Loucy (cell line): ENCODE measurements at regions not wholly inside any gene's neighbourhood (a gene's known extent, or its start where the extent isn't known, plus 50 kb on each side); places are given as distances from the start of the nearest gene placed in this dataset.

Experiments used
- H2AFZ ChIP-seq: fragments of 200-600 bp; sonication (generic); 2 replicates; pipeline ENCODE4 v1.6.0; 2016; ENCODE audit warnings: antibody characterized with exemption, mild to moderate bottlenecking, low read length, moderate library complexity
- H3F3A ChIP-seq: fragments of 200-600 bp; 2 replicates; pipeline ENCODE4 v1.6.0; 2016; ENCODE audit warnings: antibody characterized with exemption, low read depth, mild to moderate bottlenecking
- H3K27me3 ChIP-seq: fragments of 200-600 bp; sonication (generic); 2 replicates; pipeline ENCODE4 v1.6.1; 2014; ENCODE audit warnings: low read length, mild to moderate bottlenecking; ENCODE audit not compliant: insufficient read depth, poor library complexity, severe bottlenecking
- H3K36me3 ChIP-seq: fragments of 200-600 bp; sonication (generic); 2 replicates; pipeline ENCODE4 v1.6.1; 2016; ENCODE audit warnings: low read length; ENCODE audit not compliant: insufficient read depth
- H3K4me1 ChIP-seq: fragments of 200-600 bp; sonication (generic); 2 replicates; pipeline ENCODE4 v1.5.1; 2014; ENCODE audit warnings: low read length, mild to moderate bottlenecking; ENCODE audit not compliant: insufficient read depth, poor library complexity, severe bottlenecking
- H3K4me2 ChIP-seq: fragments of 200-600 bp; sonication (generic); 2 replicates; pipeline ENCODE4 v1.6.0; 2014; ENCODE audit warnings: antibody characterized with exemption, low read length, low read depth, mild to moderate bottlenecking; ENCODE audit not compliant: poor library complexity, severe bottlenecking
- H3K4me3 ChIP-seq: fragments of 200-600 bp; sonication (generic); 2 replicates; pipeline ENCODE4 v1.5.1; 2014; ENCODE audit warnings: low read length, mild to moderate bottlenecking, mixed read lengths; ENCODE audit not compliant: poor library complexity, severe bottlenecking
- H3K79me2 ChIP-seq: fragments of 200-600 bp; sonication (generic); 2 replicates; pipeline ENCODE4 v1.6.1; 2014; ENCODE audit warnings: low read length; ENCODE audit not compliant: insufficient read depth
- H3K9ac ChIP-seq: fragments of 200-600 bp; sonication (generic); 2 replicates; pipeline ENCODE4 v1.6.0; 2014; ENCODE audit warnings: mild to moderate bottlenecking, low read depth, low read length, moderate library complexity; ENCODE audit not compliant: poor library complexity, severe bottlenecking
- H3K9me2 ChIP-seq: fragments of 200-600 bp; sonication (generic); replicated peaks from 2 replicates; pipeline ENCODE4 v1.6.1; 2016; ENCODE audit warnings: low read depth, low read length, mixed read lengths
- H3K9me3 ChIP-seq: fragments of 200-600 bp; sonication (generic); 2 replicates; pipeline ENCODE4 v1.6.1; 2014; ENCODE audit warnings: mild to moderate bottlenecking, antibody characterized with exemption, low read length, low read depth; ENCODE audit not compliant: insufficient read depth
- H4K20me1 ChIP-seq: fragments of 200-600 bp; sonication (generic); 2 replicates; pipeline ENCODE4 v1.6.0; 2014; ENCODE audit warnings: antibody characterized with exemption, low read length, mild to moderate bottlenecking; ENCODE audit not compliant: insufficient read depth, poor library complexity, severe bottlenecking
- CTCF ChIP-seq: fragments of 200-600 bp; sonication (generic); conservative IDR thresholded peaks from 2 replicates; pipeline ENCODE4 v1.5.1; 2014; ENCODE audit warnings: mild to moderate bottlenecking, antibody characterized with exemption, low read length
- EZH2phosphoT487 ChIP-seq: fragments of 200-600 bp; IDR thresholded peaks from 2 replicates; pipeline ENCODE4 v1.6.1; 2018; ENCODE audit warnings: antibody characterized with exemption, mild to moderate bottlenecking, moderate library complexity, borderline replicate concordance

GRCh38 chr2:138087751-138088593 lies 123.7 kb downstream of the HNMT start:
- Histone ChIP-seq H3K9me2 (no peaks in the 10 kb centered on the region), H3K4me2 (no peak overlapping the region), H3K27me3 (no peaks in the 10 kb centered on the region), H3K79me2 (no peaks in the 10 kb centered on the region), H3K9me3 (no peaks in the 10 kb centered on the region), H3F3A (no peaks in the 10 kb centered on the region), H3K36me3 (no peaks in the 10 kb centered on the region), H3K4me1 (no peaks in the 10 kb centered on the region), H3K4me3 (no peak overlapping the region), H3K9ac (no peak overlapping the region), H4K20me1 (no peaks in the 10 kb centered on the region), H2AFZ (no peak overlapping the region)
- TF ChIP-seq CTCF = no peak
- no peak for TF ChIP-seq EZH2phosphoT487

GRCh38 chr2:138090330-138090729 lies 126.1 kb downstream of the HNMT start:
- Histone ChIP-seq H3K4me1 (no peaks in the 10 kb centered on the region), H3K36me3 (no peaks in the 10 kb centered on the region), H4K20me1 (no peaks in the 10 kb centered on the region), H3K9ac (no peak overlapping the region), H3K9me3 (no peaks in the 10 kb centered on the region), H3K4me3 (no peak overlapping the region), H3K9me2 (no peaks in the 10 kb centered on the region), H3K79me2 (no peaks in the 10 kb centered on the region), H3F3A (no peaks in the 10 kb centered on the region), H3K4me2 (no peak overlapping the region), H2AFZ (no peak overlapping the region), H3K27me3 (no peaks in the 10 kb centered on the region)
- TF ChIP-seq CTCF (peak; percentile 49), EZH2phosphoT487 (no peak)

- Histone ChIP-seq H3K79me2 (no peaks in the 10 kb centered on the region), H3K4me1 (no peaks in the 10 kb centered on the region)
- no peak for TF ChIP-seq EZH2phosphoT487
- TF ChIP-seq CTCF = no peak
These were observed 129.2 kb downstream of the HNMT start for GRCh38 chr2:138093455-138093854.

More at GRCh38 chr2:138093455-138093854, 129.2 kb downstream of the HNMT start:
- Histone ChIP-seq H3K4me3 (no peak overlapping the region), H3K36me3 (no peaks in the 10 kb centered on the region), H3K4me2 (no peak overlapping the region), H3K9ac (no peak overlapping the region), H3K9me2 (no peaks in the 10 kb centered on the region), H2AFZ (no peak overlapping the region), H4K20me1 (no peaks in the 10 kb centered on the region), H3K27me3 (no peaks in the 10 kb centered on the region), H3F3A (no peaks in the 10 kb centered on the region), H3K9me3 (no peaks in the 10 kb centered on the region)
